ENCODE measurements at regions not wholly inside any gene's neighbourhood (a gene's known extent, or its start where the extent isn't known, plus 50 kb on each side); places are given as distances from the start of the nearest gene placed in this dataset.

GRCh38 chr1:90405726-90406125, 311.4 kb downstream of the BARHL2 start:
- DNase-seq (ENCODE audit: low read depth, low spot score), result no peak

GRCh38 chr1:90402893-90403849, 313.9 kb downstream of the BARHL2 start:
- peak; percentile 95 for DNase-seq (ENCODE audit: low read depth, low spot score)

DNA sequence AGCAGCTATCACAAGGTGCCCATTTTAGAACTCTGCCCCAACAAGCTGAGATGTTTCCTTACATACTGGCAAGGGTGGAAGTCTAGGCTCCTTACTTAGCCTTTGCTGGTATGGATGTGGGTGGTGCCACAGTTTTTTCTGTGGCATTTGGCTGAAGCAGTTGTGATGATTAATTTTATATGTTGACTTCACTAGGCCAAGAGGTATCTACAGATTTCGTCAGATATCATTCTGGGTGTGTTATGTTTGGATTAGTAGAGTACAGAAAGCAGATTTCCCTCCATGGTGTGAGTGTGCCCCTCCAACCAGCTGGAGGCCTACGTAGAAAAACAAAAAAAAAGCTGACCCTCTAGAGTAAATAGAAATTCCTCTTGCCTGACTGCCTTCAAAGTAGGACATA, 317.0 kb downstream of the BARHL2 start:
- DNase-seq (ENCODE audit: low read depth, low spot score), result no peak

- DNase-seq (ENCODE audit: low read depth, low spot score), result peak; percentile 43
These were observed 320.2 kb downstream of the BARHL2 start for GRCh38 chr1:90396917-90397316.

GRCh38 chr1:90394247-90394646, 322.9 kb downstream of the BARHL2 start:
- no peak for DNase-seq (ENCODE audit: low read depth, low spot score)

DNA sequence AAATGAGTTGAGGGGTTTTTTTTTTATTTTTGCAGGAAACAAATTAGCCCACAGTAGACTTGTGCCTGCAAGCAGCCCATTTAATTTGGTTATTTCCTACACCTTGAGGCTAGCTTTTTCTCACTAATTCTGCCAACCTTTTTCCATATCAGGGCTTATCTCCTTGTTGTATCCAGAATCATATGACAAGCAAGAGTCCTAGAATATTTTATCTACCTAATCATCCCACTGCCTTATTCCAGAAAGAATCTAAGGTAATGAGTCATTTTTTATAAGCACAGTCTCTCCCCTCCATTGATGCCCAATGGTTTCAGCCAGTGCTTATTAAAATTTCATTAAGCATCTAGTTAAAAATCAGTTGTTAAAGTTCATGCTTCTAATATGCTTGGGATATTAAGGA, 324.1 kb downstream of the BARHL2 start:
- no peak for DNase-seq (ENCODE audit: low read depth, low spot score)

GRCh38 chr1:90391126-90391525, 326.0 kb downstream of the BARHL2 start:
- peak; percentile 19 for DNase-seq (ENCODE audit: low read depth, low spot score)

- no peak for DNase-seq (ENCODE audit: low read depth, low spot score)
These were observed 329.3 kb downstream of the BARHL2 start for GRCh38 chr1:90387805-90388204.

DNA sequence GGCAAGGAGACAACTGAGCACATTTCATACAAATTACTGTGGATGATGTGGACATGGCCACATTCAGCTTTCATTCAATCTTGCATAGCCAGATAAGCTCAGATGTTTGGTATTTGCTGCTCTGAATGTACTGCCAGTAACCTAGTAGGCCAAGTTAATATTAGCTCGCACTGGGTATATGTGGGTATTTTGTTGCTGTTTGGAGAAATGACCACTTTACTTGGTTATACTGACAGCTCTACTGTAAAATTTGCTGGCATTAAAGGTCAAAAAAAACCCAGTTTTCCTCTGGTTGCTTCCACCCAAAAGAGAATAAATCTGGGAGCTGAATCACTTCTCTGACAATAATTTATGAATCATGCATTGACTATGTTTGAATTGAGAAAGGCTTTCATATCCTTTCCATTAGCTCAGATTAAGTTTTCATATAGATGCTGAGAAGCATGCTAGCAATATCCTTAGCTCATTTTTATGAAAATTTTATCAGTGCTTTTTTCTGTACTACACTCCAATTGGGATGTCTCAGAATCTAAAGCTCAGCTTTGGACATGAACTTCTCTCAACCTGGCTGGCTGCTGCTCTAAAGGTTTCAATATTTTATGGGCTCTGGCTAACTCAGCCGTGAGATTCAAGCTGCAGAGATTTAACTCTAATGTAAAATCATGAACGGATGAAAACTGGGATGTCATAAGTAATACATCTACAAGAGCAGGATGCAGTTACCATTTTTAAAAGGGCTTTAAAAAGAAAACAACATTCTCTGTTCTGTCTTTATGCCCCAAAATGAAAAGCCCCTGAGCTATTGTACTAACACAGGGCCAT, 330.0 kb downstream of the BARHL2 start:
- no peak for DNase-seq (ENCODE audit: low read depth, low spot score)

GRCh38 chr1:90384193-90384592, 332.9 kb downstream of the BARHL2 start:
- DNase-seq (ENCODE audit: low read depth, low spot score), result no peak

GRCh38 chr1:90382161-90382560, 334.9 kb downstream of the BARHL2 start:
- no peak for DNase-seq (ENCODE audit: low read depth, low spot score)

- DNase-seq (ENCODE audit: low read depth, low spot score), result no peak
These were observed 335.5 kb downstream of the BARHL2 start for GRCh38 chr1:90381598-90381997.

GRCh38 chr1:90371448-90371813, 345.7 kb downstream of the BARHL2 start:
- DNase-seq (ENCODE audit: low read depth, low spot score), result no peak

GRCh38 chr1:90370686-90371447, 346.2 kb downstream of the BARHL2 start:
- DNase-seq (ENCODE audit: low read depth, low spot score), result no peak

GRCh38 chr1:90362163-90362562, 354.9 kb downstream of the BARHL2 start:
- no peak for DNase-seq (ENCODE audit: low read depth, low spot score)

DNA sequence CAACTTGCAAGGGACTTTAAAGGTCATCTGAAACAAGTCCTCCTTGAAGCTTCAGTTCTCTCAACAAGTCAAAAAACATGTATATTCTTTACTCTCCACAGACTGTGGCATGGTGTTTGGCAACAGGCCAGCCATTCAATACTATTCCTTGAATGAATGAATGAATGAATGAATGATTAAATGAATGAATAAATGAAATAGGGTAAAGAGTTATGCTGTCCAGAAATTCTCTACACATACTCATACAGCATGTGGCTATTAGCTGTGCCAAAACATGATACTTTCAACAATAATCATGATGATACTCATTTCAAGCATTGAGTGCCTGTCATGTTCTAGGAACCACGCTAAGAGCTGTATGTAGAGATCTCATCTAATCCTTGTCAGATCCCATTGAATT, 356.1 kb downstream of the BARHL2 start:
- no peak for DNase-seq (ENCODE audit: low read depth, low spot score)

- no peak for DNase-seq (ENCODE audit: low read depth, low spot score)
These were observed 357.1 kb downstream of the BARHL2 start for GRCh38 chr1:90359994-90360393.

DNA sequence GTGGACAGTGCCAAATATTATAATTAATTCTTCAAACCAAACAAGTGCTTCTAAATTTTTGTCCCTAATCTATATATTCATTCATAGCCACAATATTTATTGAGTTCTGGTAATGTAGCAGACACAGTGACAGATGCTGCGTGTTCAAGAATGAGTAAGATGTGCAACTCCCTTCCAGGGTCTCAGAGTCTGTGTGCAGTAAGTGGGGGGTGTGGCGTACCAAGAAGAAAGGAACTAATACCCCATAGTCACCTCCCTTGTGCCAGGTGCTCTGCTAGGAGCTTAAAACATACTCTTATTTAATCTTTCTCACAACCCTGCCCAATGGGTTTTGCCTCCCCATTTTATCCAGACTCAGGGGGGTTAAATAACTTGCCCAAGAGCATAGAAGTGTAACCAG, 358.7 kb downstream of the BARHL2 start:
- no peak for DNase-seq (ENCODE audit: low read depth, low spot score)

DNA sequence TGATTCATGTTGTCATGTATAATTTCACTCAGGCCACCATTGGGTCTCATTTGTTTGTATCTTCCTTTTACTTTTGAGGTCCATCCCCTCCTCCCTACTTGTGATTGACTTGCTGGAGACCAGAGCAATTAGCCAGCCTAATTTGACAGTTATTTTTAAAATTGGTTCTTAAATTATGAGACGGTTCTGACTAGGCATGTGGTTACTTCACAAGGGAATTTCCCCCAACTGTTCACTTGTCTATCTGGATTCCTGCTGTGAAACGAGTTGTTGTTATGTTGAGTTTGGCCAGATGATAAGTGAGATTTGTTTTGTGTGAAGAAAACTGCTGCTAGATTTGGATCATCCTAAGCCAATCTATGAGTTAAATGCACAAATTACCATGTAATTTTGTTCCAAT, 359.1 kb downstream of the BARHL2 start:
- DNase-seq (ENCODE audit: low read depth, low spot score), result no peak

GRCh38 chr1:90356991-90357390, 360.1 kb downstream of the BARHL2 start:
- DNase-seq (ENCODE audit: low read depth, low spot score), result no peak

DNA sequence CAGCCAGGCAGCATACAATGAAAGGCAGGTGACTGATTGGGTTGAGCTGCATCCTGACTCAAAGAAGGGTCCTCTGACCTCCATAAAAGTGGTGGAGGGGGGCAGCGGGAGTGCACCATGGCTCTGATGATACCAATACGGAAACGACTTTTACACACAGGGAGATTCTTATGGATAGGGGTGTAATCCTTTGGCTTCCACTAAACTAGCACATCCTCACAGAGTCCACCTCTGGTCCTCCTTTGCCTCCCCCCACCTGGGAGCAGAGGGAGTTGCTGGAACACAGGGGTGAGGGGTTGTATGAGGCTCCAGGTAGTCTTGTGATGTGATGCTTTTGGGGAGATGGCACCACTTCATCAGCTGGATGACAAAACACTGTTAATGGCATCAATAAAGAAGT, 361.0 kb downstream of the BARHL2 start:
- no peak for DNase-seq (ENCODE audit: low read depth, low spot score)

GRCh38 chr1:90354704-90355103, 359.8 kb downstream of the ZNF326 start:
- no peak for DNase-seq (ENCODE audit: low read depth, low spot score)
